Activated CD8-positive, alpha-beta memory T cell treated with anti-CD3 and anti-CD28 coated beads, Interleukin-2, amount 10 ng/mL, durations not matched to agents 7 days and 5 days (primary cell): ENCODE measurements at regions not wholly inside any gene's neighbourhood (a gene's known extent, or its start where the extent isn't known, plus 50 kb on each side); places are given as distances from the start of the nearest gene placed in this dataset.
A peak's percentile ranks its signal among the peaks of the same experiment; 100 is the strongest.
"Not testable (repeated sequence)": the region's sequence is repeated elsewhere in the genome, so short reads cannot be mapped to it uniquely, and the experiment has no call there.

ENCODE experiments used
- ATAC-seq: fragments of 150-1000 bp; cut with Tn5 transposase; one replicate; pipeline ENCODE4 v1.10.0; 2021; ENCODE audit warnings: moderate library complexity
- CTCF ChIA-PET: fragments of 350-600 bp; sonication (Branson Sonifier 250); formaldehyde crosslinking; loops from one replicate; lab custom pipeline; 2021; ENCODE audit warnings: antibody characterized with exemption; lab: Charles Lee
- DNase-seq: peaks from one replicate; pipeline ENCODE4 v3.0.0-alpha.2; 2020
- H3K27ac Mint-ChIP-seq: one replicate; pipeline ENCODE4 v1.8.0; 2021; ENCODE audit warnings: mild to moderate bottlenecking, mixed read lengths
- H3K27me3 Mint-ChIP-seq: one replicate; pipeline ENCODE4 v1.8.0; 2021; ENCODE audit warnings: mixed read lengths
- H3K36me3 Mint-ChIP-seq: one replicate; pipeline ENCODE4 v1.8.0; 2021; ENCODE audit warnings: mild to moderate bottlenecking, mixed read lengths
- H3K4me1 Mint-ChIP-seq: one replicate; pipeline ENCODE4 v1.8.0; 2021; ENCODE audit warnings: mixed read lengths
- H3K4me3 Mint-ChIP-seq: one replicate; pipeline ENCODE4 v1.8.0; 2021; ENCODE audit warnings: mild to moderate bottlenecking, moderate library complexity, mixed read lengths
- H3K9me3 Mint-ChIP-seq: one replicate; pipeline ENCODE4 v1.8.0; 2022; ENCODE audit warnings: low read depth, mixed read lengths

GRCh38 chr10:3567291-3567963 is 217.6 kb downstream of the KLF6 start:
- H3K9me3 Mint-ChIP-seq, result no peaks in the 10 kb centered on the region
- H3K27me3 Mint-ChIP-seq, result peaks cover 6% of the 10 kb centered on the region
- no peak for DNase-seq
- CTCF ChIA-PET, result no interaction called here
- no peak overlapping the region for H3K27ac Mint-ChIP-seq
- ATAC-seq, result no peak
- peaks cover 18% of the 10 kb centered on the region for H3K4me1 Mint-ChIP-seq
- H3K36me3 Mint-ChIP-seq, result no peaks in the 10 kb centered on the region
- H3K4me3 Mint-ChIP-seq, result no peak overlapping the region

- no peak overlapping the region for H3K27ac Mint-ChIP-seq
- no peak overlapping the region for H3K4me3 Mint-ChIP-seq
- CTCF ChIA-PET, result no interaction called here
- ATAC-seq (no peak), DNase-seq (no peak)
- no peaks in the 10 kb centered on the region for H3K36me3 Mint-ChIP-seq
- peaks cover 3% of the 10 kb centered on the region for H3K27me3 Mint-ChIP-seq
- H3K4me1 Mint-ChIP-seq, result peaks cover 18% of the 10 kb centered on the region
- no peaks in the 10 kb centered on the region for H3K9me3 Mint-ChIP-seq
Observed at GRCh38 chr10:3566627-3567026, 218.4 kb downstream of the KLF6 start.

GRCh38 chr10:3564346-3565002 is 220.5 kb downstream of the KLF6 start:
- Mint-ChIP-seq H3K36me3 (no peaks in the 10 kb centered on the region), H3K9me3 (no peaks in the 10 kb centered on the region), H3K27me3 (no peaks in the 10 kb centered on the region), H3K27ac (no peak overlapping the region), H3K4me3 (no peak overlapping the region), H3K4me1 (peaks cover 18% of the 10 kb centered on the region)
- DNase-seq (no peak), ATAC-seq (no peak)
- CTCF ChIA-PET, result no interaction called here

GRCh38 chr10:3563298-3563697 is 221.7 kb downstream of the KLF6 start:
- CTCF ChIA-PET, result no interaction called here
- Mint-ChIP-seq H3K9me3 (no peaks in the 10 kb centered on the region), H3K27ac (no peak overlapping the region), H3K36me3 (no peaks in the 10 kb centered on the region), H3K27me3 (peaks cover 2% of the 10 kb centered on the region), H3K4me3 (no peak overlapping the region), H3K4me1 (peaks cover 13% of the 10 kb centered on the region)
- no peak for DNase-seq
- peak; percentile 23 for ATAC-seq

- CTCF ChIA-PET, H3K4me1 Mint-ChIP-seq, H3K27ac Mint-ChIP-seq, H3K27me3 Mint-ChIP-seq, ATAC-seq, DNase-seq, H3K9me3 Mint-ChIP-seq, H3K4me3 Mint-ChIP-seq, H3K36me3 Mint-ChIP-seq: not testable (repeated sequence)
Observed at GRCh38 chr10:3560628-3561027, 224.4 kb downstream of the KLF6 start.

GRCh38 chr10:3559527-3559926 is 225.5 kb downstream of the KLF6 start:
- peaks cover 2% of the 10 kb centered on the region for H3K27me3 Mint-ChIP-seq
- CTCF ChIA-PET, result no interaction called here
- no peaks in the 10 kb centered on the region for H3K36me3 Mint-ChIP-seq
- ATAC-seq (no peak), DNase-seq (no peak)
- H3K4me1 Mint-ChIP-seq, result peaks cover 11% of the 10 kb centered on the region
- H3K27ac Mint-ChIP-seq, result no peak overlapping the region
- no peak overlapping the region for H3K4me3 Mint-ChIP-seq
- no peaks in the 10 kb centered on the region for H3K9me3 Mint-ChIP-seq

- peaks cover 2% of the 10 kb centered on the region for H3K27me3 Mint-ChIP-seq
Observed at GRCh38 chr10:3559011-3559410, 226.0 kb downstream of the KLF6 start.

GRCh38 chr10:3556191-3557017 is 228.6 kb downstream of the KLF6 start:
- peaks cover 11% of the 10 kb centered on the region for H3K4me1 Mint-ChIP-seq
- DNase-seq, H3K36me3 Mint-ChIP-seq, H3K27me3 Mint-ChIP-seq, ATAC-seq, CTCF ChIA-PET, H3K27ac Mint-ChIP-seq, H3K9me3 Mint-ChIP-seq, H3K4me3 Mint-ChIP-seq: not testable (repeated sequence)

More at GRCh38 chr10:3559011-3559410, 226.0 kb downstream of the KLF6 start:
- no peaks in the 10 kb centered on the region for H3K36me3 Mint-ChIP-seq
- ATAC-seq, result no peak
- DNase-seq, result no peak
- peaks cover 17% of the 10 kb centered on the region for H3K4me1 Mint-ChIP-seq
- H3K27ac Mint-ChIP-seq, result no peak overlapping the region
- H3K4me3 Mint-ChIP-seq, result no peak overlapping the region
- CTCF ChIA-PET, result no interaction called here
- H3K9me3 Mint-ChIP-seq, result no peaks in the 10 kb centered on the region

GRCh38 chr10:3554121-3554522 is 230.9 kb downstream of the KLF6 start:
- H3K36me3 Mint-ChIP-seq, result no peaks in the 10 kb centered on the region
- CTCF ChIA-PET, result no interaction called here
- H3K9me3 Mint-ChIP-seq, result no peaks in the 10 kb centered on the region
- H3K4me1 Mint-ChIP-seq, result peaks cover 11% of the 10 kb centered on the region
- no peak overlapping the region for H3K4me3 Mint-ChIP-seq
- peaks cover 4% of the 10 kb centered on the region for H3K27me3 Mint-ChIP-seq
- H3K27ac Mint-ChIP-seq, result no peak overlapping the region
- DNase-seq, result no peak
- no peak for ATAC-seq

- ATAC-seq (no peak), DNase-seq (no peak)
- no peak overlapping the region for H3K4me3 Mint-ChIP-seq
- CTCF ChIA-PET, result no interaction called here
- no peaks in the 10 kb centered on the region for H3K9me3 Mint-ChIP-seq
- H3K27me3 Mint-ChIP-seq, result peaks cover 7% of the 10 kb centered on the region
- H3K27ac Mint-ChIP-seq, result no peak overlapping the region
- no peaks in the 10 kb centered on the region for H3K36me3 Mint-ChIP-seq
- H3K4me1 Mint-ChIP-seq, result peaks cover 11% of the 10 kb centered on the region
Observed at GRCh38 chr10:3552281-3552680, 232.7 kb downstream of the KLF6 start.

- H3K9me3 Mint-ChIP-seq, result no peaks in the 10 kb centered on the region
- peaks cover 11% of the 10 kb centered on the region for H3K4me1 Mint-ChIP-seq
- CTCF ChIA-PET, result no interaction called here
- no peak overlapping the region for H3K4me3 Mint-ChIP-seq
- H3K27ac Mint-ChIP-seq, result no peak overlapping the region
- ATAC-seq (no peak), DNase-seq (no peak)
- no peaks in the 10 kb centered on the region for H3K36me3 Mint-ChIP-seq
- H3K27me3 Mint-ChIP-seq, result peaks cover 7% of the 10 kb centered on the region
Observed at GRCh38 chr10:3551761-3552160, 233.2 kb downstream of the KLF6 start.

- Mint-ChIP-seq H3K27ac (no peak overlapping the region), H3K27me3 (peaks cover 9% of the 10 kb centered on the region), H3K4me3 (no peak overlapping the region), H3K36me3 (no peaks in the 10 kb centered on the region), H3K9me3 (no peaks in the 10 kb centered on the region), H3K4me1 (peaks cover 2% of the 10 kb centered on the region)
- CTCF ChIA-PET, result no interaction called here
- ATAC-seq (no peak), DNase-seq (no peak)
Observed at GRCh38 chr10:3549118-3549517, 235.9 kb downstream of the KLF6 start.

- CTCF ChIA-PET, result no interaction called here
- Mint-ChIP-seq H3K36me3 (no peaks in the 10 kb centered on the region), H3K9me3 (no peaks in the 10 kb centered on the region), H3K4me3 (no peak overlapping the region), H3K27me3 (peaks cover 9% of the 10 kb centered on the region), H3K4me1 (no peaks in the 10 kb centered on the region), H3K27ac (no peak overlapping the region)
- DNase-seq, result no peak
- no peak for ATAC-seq
Observed at GRCh38 chr10:3548702-3549101, 236.3 kb downstream of the KLF6 start.

GRCh38 chr10:3548076-3548475 is 236.9 kb downstream of the KLF6 start:
- Mint-ChIP-seq H3K9me3 (no peaks in the 10 kb centered on the region), H3K27me3 (peaks cover 9% of the 10 kb centered on the region), H3K4me3 (no peak overlapping the region), H3K4me1 (no peaks in the 10 kb centered on the region), H3K27ac (no peak overlapping the region), H3K36me3 (no peaks in the 10 kb centered on the region)
- DNase-seq, result no peak
- CTCF ChIA-PET, result no interaction called here
- no peak for ATAC-seq
